ENCODE measurements at regions not wholly inside any gene's neighbourhood (a gene's known extent, or its start where the extent isn't known, plus 50 kb on each side); places are given as distances from the start of the nearest gene placed in this dataset.
A peak's percentile ranks its signal among the peaks of the same experiment; 100 is the strongest.

DNA sequence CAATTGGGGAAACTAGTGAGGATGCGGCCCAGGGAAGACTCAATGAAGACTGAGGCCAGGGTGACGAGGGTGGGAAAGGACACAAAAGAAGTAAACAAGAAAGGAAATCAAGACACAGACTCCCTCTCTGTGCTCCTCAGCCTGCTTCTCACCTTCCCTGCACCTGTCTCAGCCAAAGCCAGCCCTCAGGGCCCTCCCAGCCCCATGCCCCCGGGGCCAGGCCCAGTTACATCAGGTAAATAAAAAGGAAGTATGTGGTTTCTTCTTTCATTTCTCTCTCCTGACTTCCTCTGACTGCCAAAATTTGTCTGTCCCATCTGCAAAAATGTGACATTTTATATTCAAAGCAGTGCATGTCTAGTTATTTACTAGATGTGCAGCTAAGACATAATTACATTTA lies 328.0 kb downstream of the UACA start:
- ATAC-seq (ENCODE audit: low FRiP score) (no peak), DNase-seq (ENCODE audit: low spot score) (no peak)
- TF ChIP-seq, protein P1, sequence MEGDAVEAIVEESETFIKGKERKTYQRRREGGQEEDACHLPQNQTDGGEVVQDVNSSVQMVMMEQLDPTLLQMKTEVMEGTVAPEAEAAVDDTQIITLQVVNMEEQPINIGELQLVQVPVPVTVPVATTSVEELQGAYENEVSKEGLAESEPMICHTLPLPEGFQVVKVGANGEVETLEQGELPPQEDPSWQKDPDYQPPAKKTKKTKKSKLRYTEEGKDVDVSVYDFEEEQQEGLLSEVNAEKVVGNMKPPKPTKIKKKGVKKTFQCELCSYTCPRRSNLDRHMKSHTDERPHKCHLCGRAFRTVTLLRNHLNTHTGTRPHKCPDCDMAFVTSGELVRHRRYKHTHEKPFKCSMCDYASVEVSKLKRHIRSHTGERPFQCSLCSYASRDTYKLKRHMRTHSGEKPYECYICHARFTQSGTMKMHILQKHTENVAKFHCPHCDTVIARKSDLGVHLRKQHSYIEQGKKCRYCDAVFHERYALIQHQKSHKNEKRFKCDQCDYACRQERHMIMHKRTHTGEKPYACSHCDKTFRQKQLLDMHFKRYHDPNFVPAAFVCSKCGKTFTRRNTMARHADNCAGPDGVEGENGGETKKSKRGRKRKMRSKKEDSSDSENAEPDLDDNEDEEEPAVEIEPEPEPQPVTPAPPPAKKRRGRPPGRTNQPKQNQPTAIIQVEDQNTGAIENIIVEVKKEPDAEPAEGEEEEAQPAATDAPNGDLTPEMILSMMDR (IDR thresholded peaks at IDR 0.05), result no peak

DNA sequence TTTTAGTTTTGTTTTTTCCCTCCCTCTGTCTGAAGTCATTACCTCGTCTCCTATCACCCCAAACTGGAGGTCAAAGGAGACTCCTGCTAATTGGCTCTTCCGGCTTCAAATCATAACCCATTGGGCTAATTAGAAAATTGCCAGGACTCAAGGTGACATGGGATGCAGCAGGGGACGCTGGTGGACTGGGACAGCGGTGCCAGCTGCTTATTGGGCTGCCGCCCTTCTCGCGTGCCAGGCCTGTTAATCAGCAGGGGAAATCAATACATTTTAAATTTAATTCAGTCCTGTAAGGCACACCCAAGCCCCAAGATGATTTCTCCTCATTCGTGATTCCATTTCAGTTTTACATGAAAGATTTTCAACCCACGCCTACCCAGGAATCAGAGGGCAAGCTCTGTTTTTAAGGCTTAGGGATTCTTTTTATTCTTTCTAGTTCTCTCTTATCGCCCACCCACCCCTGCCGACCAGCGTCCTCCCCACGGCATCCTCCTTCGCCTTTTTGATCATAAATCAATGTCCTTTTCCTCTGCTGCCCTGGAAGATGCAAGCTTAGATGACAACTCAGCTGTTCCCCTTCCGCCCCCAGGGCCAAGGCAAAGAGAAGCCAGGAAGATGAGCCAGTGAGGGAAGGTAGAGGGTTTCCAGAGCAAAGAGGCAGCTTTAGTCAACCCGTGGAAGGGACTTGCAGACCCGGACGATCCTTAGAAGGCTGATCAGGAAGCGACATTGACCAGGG lies 329.6 kb downstream of the UACA start:
- TF ChIP-seq, protein P1 (IDR thresholded peaks at IDR 0.05), result no peak
- ATAC-seq (ENCODE audit: low FRiP score), result no peak
- DNase-seq (ENCODE audit: low spot score), result no peak

DNA sequence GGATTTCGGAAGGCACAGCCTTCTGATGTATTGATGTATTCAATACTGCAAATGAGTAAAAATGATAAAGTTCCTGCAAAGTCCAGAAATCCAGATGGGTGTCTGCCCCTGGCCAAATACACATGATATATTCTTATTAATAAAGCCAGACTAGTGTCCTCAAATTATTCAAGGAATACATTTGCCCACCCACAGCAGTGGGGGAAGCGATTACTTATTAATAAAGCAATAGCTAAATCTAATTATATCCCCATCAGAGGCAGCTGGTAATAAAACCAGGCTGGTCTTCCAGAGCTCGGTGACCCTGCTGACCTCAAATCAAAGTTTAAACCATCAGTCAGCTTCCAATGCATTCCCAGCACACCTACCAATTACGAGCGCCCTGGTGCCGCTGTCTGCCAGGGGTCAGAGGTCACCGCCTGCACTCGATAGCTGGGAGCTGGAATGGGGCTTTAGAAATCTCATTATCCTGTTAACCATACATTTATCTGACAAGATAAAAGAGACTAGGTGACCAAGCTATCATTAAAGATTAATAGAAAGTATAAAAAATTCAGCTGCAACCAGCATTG lies 330.3 kb downstream of the UACA start:
- no peak for DNase-seq (ENCODE audit: low spot score)
- TF ChIP-seq, protein P1 (IDR thresholded peaks at IDR 0.05), result no peak

DNA sequence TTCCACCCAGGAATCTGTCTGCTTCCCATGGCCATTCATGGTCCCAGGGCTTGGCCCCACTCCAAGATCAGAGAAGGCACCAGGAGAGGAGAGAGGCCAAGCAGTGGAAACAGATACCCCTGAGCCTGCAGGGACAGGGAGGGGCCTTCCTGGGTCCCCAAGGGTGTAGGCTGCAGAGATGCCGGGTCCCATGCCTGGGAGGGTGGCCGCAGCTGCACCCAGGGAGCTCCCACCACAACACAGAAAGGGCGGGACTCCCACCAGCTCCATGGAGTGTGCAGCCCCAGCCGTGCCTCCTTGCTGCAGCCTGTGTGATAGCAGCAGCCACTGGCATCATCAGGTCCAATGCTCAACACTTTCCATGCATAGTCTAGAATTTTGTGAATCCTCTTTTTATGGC lies 331.5 kb downstream of the UACA start:
- no peak for DNase-seq (ENCODE audit: low spot score)
- no peak for ATAC-seq (ENCODE audit: low FRiP score)
- TF ChIP-seq, protein P1 (IDR thresholded peaks at IDR 0.05), result no peak

More for the DNA sequence above, 330.3 kb downstream of the UACA start:
- no peak for ATAC-seq (ENCODE audit: low FRiP score)

DNA sequence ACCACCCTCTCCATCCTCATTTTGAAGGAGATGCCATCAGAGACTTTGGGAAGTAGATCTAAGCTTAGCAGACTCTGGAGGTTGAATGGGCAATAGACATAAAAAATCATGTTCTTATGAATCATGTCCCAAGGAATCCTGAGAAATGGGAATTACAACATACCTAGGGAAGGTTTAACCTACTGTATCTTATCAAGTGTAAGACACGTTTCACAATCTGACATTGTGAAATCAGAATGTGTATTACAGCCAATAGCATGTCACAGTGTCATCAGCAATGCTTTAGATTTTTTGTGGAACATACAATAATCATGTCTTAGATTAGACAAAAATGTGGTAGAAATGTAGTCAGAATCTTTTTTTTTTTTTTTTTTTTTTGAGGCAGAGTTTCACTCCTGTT lies 332.4 kb upstream of the TLE3 start:
- peak; percentile 74 for ATAC-seq (ENCODE audit: low FRiP score)
- DNase-seq (ENCODE audit: low spot score), result no peak
- TF ChIP-seq, protein P1 (IDR thresholded peaks at IDR 0.05), result no peak

DNA sequence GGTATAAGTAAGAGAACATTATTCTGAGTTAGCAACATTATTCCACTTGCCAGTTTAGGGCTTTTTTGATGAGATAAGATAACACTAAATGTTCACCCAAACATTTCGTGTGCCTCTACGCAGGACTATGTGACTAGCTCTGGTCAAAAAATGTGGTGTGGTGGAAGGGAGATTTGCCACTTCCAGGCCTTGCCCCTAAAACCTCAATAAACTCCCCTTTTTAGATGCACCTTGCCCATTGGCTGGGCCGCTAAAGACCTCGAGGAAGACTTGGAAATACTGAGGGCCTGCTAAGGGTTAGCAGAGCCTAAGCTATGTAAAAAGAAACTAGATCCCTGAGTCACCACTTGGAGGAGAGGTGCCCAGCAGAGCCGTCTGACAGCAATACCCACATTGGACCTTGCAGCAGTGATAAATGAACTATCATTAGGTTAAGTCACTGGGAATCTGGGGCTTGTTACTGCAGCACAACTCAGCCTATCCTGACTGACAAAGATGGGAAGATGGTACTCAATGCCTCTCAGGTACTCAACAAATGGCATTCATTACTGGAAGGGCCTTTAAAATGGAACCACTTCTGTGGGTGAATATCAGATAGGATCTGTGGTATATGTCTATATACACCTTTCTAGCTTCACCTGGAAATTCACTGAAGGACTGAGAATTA lies 331.5 kb upstream of the TLE3 start:
- no peak for DNase-seq (ENCODE audit: low spot score)
- ATAC-seq (ENCODE audit: low FRiP score), result no peak
- TF ChIP-seq, protein P1 (IDR thresholded peaks at IDR 0.05), result no peak
